ENCODE measurements at regions not wholly inside any gene's neighbourhood (a gene's known extent, or its start where the extent isn't known, plus 50 kb on each side); places are given as distances from the start of the nearest gene placed in this dataset.

DNA sequence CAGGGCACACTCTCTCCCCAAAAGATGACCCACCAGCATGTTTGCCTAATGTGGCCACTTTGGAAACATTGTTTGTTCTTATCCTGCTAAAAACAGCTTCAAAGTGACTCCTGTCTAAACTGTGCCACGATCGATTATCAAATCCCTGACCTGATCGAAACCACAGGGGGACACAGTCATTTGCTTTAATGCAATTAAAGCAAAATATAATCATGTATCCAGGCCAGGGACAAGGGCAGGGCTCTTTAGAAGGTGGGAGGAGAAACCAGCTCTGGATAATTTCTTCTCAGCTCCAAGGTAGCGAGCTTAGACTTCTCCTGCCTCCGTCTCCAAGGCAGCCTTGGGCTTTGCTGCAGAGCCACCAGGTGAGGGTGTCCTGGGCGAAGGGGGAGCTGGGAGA lies 95.0 kb upstream of the HAND1 start:
- TF ChIP-seq EP300 (IDR thresholded peaks at IDR 0.05; ENCODE audit: borderline replicate concordance in 1 of 2, low read depth in 2 of 2, low read length in 2 of 2) (no peak), RNF2 (IDR thresholded peaks at IDR 0.05; ENCODE audit: borderline replicate concordance, low read depth, low read length, missing control alignments, poor library complexity, severe bottlenecking) (no peak), YY1 (IDR thresholded peaks at IDR 0.05; ENCODE audit: low read depth, low read length) (no peak), ZNF274 (IDR thresholded peaks at IDR 0.05; ENCODE audit: borderline replicate concordance, extremely low read depth, low read length) (no peak), CBX5 (IDR thresholded peaks at IDR 0.05; ENCODE audit: low read depth, low read length) (no peak), POLR2AphosphoS5 (IDR thresholded peaks at IDR 0.05; ENCODE audit: low read depth, low read length) (no peak), POLR2A (IDR thresholded peaks at IDR 0.05; ENCODE audit: control extremely low read depth in 1 of 2, low read depth in 2 of 2, low read length in 2 of 2) (no peak), RAD21 (IDR thresholded peaks at IDR 0.05 in 1 of 2, conservative IDR thresholded peaks at IDR 0.05 in 1 of 2; ENCODE audit: low read depth in 2 of 2, low read length in 2 of 2) (no peak), TAF1 (IDR thresholded peaks at IDR 0.05; ENCODE audit: low read depth, low read length) (no peak), RFX5 (IDR thresholded peaks at IDR 0.05; ENCODE audit: borderline replicate concordance, low read depth, low read length) (no peak)
- TF ChIP-seq, protein P1, sequence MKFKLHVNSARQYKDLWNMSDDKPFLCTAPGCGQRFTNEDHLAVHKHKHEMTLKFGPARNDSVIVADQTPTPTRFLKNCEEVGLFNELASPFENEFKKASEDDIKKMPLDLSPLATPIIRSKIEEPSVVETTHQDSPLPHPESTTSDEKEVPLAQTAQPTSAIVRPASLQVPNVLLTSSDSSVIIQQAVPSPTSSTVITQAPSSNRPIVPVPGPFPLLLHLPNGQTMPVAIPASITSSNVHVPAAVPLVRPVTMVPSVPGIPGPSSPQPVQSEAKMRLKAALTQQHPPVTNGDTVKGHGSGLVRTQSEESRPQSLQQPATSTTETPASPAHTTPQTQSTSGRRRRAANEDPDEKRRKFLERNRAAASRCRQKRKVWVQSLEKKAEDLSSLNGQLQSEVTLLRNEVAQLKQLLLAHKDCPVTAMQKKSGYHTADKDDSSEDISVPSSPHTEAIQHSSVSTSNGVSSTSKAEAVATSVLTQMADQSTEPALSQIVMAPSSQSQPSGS (IDR thresholded peaks at IDR 0.05; ENCODE audit: low read length), result no peak
- TF ChIP-seq, protein P2, sequence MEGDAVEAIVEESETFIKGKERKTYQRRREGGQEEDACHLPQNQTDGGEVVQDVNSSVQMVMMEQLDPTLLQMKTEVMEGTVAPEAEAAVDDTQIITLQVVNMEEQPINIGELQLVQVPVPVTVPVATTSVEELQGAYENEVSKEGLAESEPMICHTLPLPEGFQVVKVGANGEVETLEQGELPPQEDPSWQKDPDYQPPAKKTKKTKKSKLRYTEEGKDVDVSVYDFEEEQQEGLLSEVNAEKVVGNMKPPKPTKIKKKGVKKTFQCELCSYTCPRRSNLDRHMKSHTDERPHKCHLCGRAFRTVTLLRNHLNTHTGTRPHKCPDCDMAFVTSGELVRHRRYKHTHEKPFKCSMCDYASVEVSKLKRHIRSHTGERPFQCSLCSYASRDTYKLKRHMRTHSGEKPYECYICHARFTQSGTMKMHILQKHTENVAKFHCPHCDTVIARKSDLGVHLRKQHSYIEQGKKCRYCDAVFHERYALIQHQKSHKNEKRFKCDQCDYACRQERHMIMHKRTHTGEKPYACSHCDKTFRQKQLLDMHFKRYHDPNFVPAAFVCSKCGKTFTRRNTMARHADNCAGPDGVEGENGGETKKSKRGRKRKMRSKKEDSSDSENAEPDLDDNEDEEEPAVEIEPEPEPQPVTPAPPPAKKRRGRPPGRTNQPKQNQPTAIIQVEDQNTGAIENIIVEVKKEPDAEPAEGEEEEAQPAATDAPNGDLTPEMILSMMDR (IDR thresholded peaks at IDR 0.05; ENCODE audit: control extremely low read depth in 1 of 3, insufficient read depth in 1 of 3, low read depth in 1 of 3, low read length in 3 of 3), result no peak
- TF ChIP-seq, protein P3, sequence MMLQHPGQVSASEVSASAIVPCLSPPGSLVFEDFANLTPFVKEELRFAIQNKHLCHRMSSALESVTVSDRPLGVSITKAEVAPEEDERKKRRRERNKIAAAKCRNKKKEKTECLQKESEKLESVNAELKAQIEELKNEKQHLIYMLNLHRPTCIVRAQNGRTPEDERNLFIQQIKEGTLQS (IDR thresholded peaks at IDR 0.05; ENCODE audit: insufficient read depth, low read depth, low read length), result no peak
- TF ChIP-seq, protein P4, sequence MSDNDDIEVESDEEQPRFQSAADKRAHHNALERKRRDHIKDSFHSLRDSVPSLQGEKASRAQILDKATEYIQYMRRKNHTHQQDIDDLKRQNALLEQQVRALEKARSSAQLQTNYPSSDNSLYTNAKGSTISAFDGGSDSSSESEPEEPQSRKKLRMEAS (IDR thresholded peaks at IDR 0.05), result no peak
